GM12891 (cell line): ENCODE measurements at regions not wholly inside any gene's neighbourhood (a gene's known extent, or its start where the extent isn't known, plus 50 kb on each side); places are given as distances from the start of the nearest gene placed in this dataset.

Experiments used
- PAX5 ChIP-seq: IDR thresholded peaks from 2 replicates; pipeline ENCODE4 v1.6.1; 2011; ENCODE audit warnings: low read length, moderate library complexity, mild to moderate bottlenecking; ENCODE audit not compliant: insufficient read depth, severe bottlenecking
- POLR2A ChIP-seq: IDR thresholded peaks from 2 replicates; pipeline ENCODE4 v1.6.1; 2011; ENCODE audit warnings: low read depth, low read length, control low read depth
- POLR2AphosphoS5 ChIP-seq: IDR thresholded peaks from 2 replicates; pipeline ENCODE4 v1.6.1; 2011; ENCODE audit warnings: low read depth, low read length, control low read depth
- TAF1 ChIP-seq: IDR thresholded peaks from 2 replicates; pipeline ENCODE4 v1.6.1; 2011; ENCODE audit warnings: low read depth, low read length, control low read depth

DNA sequence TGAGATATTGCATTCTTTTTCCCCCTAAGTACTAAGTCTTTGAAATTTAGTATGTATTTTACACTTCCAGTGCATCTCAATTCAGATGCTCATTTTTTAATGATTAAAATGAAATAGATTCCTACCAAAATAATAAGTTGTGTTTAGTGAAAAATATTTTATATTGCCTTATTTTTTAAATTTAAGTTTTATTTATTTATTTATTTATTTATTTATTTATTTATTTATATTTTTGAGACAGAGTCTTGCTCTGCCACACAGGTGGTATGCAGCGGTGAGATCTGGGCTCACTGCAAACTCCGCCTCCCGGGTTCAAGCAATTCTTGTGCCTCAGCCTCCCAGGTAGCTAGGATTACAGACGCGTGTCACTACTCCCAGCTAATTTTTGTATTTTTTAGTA, 95.5 kb downstream of the RPS24 start:
- TF ChIP-seq TAF1 = no peak
- no peak for TF ChIP-seq POLR2A
- TF ChIP-seq POLR2AphosphoS5 = no peak
- no peak for TF ChIP-seq PAX5
